GM23338 (cell line): ENCODE measurements at regions not wholly inside any gene's neighbourhood (a gene's known extent, or its start where the extent isn't known, plus 50 kb on each side); places are given as distances from the start of the nearest gene placed in this dataset.

Experiments
- ATAC-seq: fragments of 200-7000 bp; cut with Tn5 transposase; 3 replicates; pipeline ENCODE4 v1.9.1; 2020
- DNase-seq: peaks from one replicate; pipeline ENCODE4 v3.0.0-alpha.2; 2015; ENCODE audit warnings: low spot score
- H2AFZ ChIP-seq: fragments of 200-600 bp; sonication (generic); 2 replicates; pipeline ENCODE4 v1.8.0; 2016; ENCODE audit warnings: antibody characterized with exemption, mild to moderate bottlenecking, moderate library complexity
- H3F3A ChIP-seq: fragments of 200-600 bp; sonication (generic); replicated peaks from 2 replicates; pipeline ENCODE4 v1.8.0; 2017; ENCODE audit warnings: antibody characterized with exemption, mixed run types, low read depth
- H3K27ac ChIP-seq: fragments of 200-600 bp; sonication (generic); 2 replicates; pipeline ENCODE4 v1.6.1; 2016; ENCODE audit warnings: low read depth
- H3K27me3 ChIP-seq: fragments of 200-600 bp; sonication (generic); 2 replicates; pipeline ENCODE4 v1.8.0; 2016; ENCODE audit warnings: mild to moderate bottlenecking, mixed run types, moderate library complexity; ENCODE audit not compliant: insufficient read depth
- H3K36me3 ChIP-seq: fragments of 200-600 bp; sonication (generic); 2 replicates; pipeline ENCODE4 v1.8.0; 2016; ENCODE audit warnings: mild to moderate bottlenecking; ENCODE audit not compliant: insufficient read depth
- H3K4me1 ChIP-seq: fragments of 200-600 bp; sonication (generic); 2 replicates; pipeline ENCODE4 v1.8.0; 2016; ENCODE audit warnings: mild to moderate bottlenecking, moderate library complexity; ENCODE audit not compliant: insufficient read depth
- H3K4me2 ChIP-seq: fragments of 200-600 bp; sonication (generic); 2 replicates; pipeline ENCODE4 v1.7.1; 2017; ENCODE audit warnings: mixed run types
- H3K4me3 ChIP-seq: fragments of 200-600 bp; sonication (generic); 2 replicates; pipeline ENCODE4 v1.6.1; 2016; ENCODE audit warnings: mixed run types
- H3K79me2 ChIP-seq: fragments of 200-600 bp; sonication (generic); replicated peaks from 2 replicates; pipeline ENCODE4 v1.8.0; 2017; ENCODE audit warnings: mild to moderate bottlenecking; ENCODE audit not compliant: insufficient read depth
- H3K9me2 ChIP-seq: fragments of 200-600 bp; sonication (generic); 2 replicates; pipeline ENCODE4 v1.8.0; 2017; ENCODE audit not compliant: insufficient read depth
- H4K20me1 ChIP-seq: fragments of 200-600 bp; sonication (generic); replicated peaks from 2 replicates; pipeline ENCODE4 v1.8.0; 2017; ENCODE audit warnings: mild to moderate bottlenecking; ENCODE audit not compliant: insufficient read depth
- H3K27ac Mint-ChIP-seq: 2 replicates; pipeline ENCODE4 v1.8.0; 2020; ENCODE audit warnings: inconsistent platforms, mild to moderate bottlenecking, moderate library complexity, mixed read lengths
- H3K27me3 Mint-ChIP-seq: 3 replicates; pipeline ENCODE4 v1.8.0; 2022; ENCODE audit warnings: low read depth, mild to moderate bottlenecking, moderate library complexity, mixed read lengths, inconsistent platforms; ENCODE audit not compliant: insufficient read depth, poor library complexity
- H3K36me3 Mint-ChIP-seq: 3 replicates; pipeline ENCODE4 v1.8.0; 2021; ENCODE audit warnings: low read depth, mild to moderate bottlenecking, inconsistent platforms, moderate library complexity, mixed read lengths
- H3K4me1 Mint-ChIP-seq: 3 replicates; pipeline ENCODE4 v1.8.0; 2020; ENCODE audit warnings: mild to moderate bottlenecking, inconsistent platforms, mixed read lengths
- H3K4me3 Mint-ChIP-seq: 3 replicates; pipeline ENCODE4 v1.8.0; 2021; ENCODE audit warnings: moderate library complexity, mild to moderate bottlenecking, inconsistent platforms, mixed read lengths
- H3K9me3 Mint-ChIP-seq: 3 replicates; pipeline ENCODE4 v1.8.0; 2020; ENCODE audit warnings: moderate library complexity, mild to moderate bottlenecking, inconsistent platforms, mixed read lengths
- CREB1 ChIP-seq: fragments of 250-450 bp; sonication (Bioruptor Pico); IDR thresholded peaks from 2 replicates; pipeline ENCODE4 v1.5.0; 2020; ENCODE audit warnings: low read depth, mild to moderate bottlenecking, moderate library complexity
- CTCF ChIP-seq, 2 experiments: fragments of 200-600 bp in 1 of 2; sonication (generic) in 1 of 2; conservative IDR thresholded peaks; 2 replicates each; pipeline versions ENCODE4 v1.5.1 to v1.6.1; 2016 to 2017; ENCODE audit warnings: antibody characterized with exemption in 2 of 2, low read depth in 2 of 2, mild to moderate bottlenecking in 2 of 2, moderate library complexity in 1 of 2
- EZH2 ChIP-seq: fragments of 200-600 bp; sonication (generic); IDR thresholded peaks from one replicate; pipeline ENCODE4 v1.8.0; 2017; ENCODE audit warnings: antibody characterized with exemption, mild to moderate bottlenecking, low read depth; ENCODE audit not compliant: unreplicated experiment
- EZH2phosphoT487 ChIP-seq: fragments of 200-600 bp; sonication (generic); IDR thresholded peaks from one replicate; pipeline ENCODE4 v1.8.1; 2018; ENCODE audit warnings: antibody characterized with exemption; ENCODE audit not compliant: unreplicated experiment
- JUNB ChIP-seq: IDR thresholded peaks from one replicate; pipeline ENCODE4 v1.6.1; 2016; ENCODE audit warnings: antibody characterized with exemption; ENCODE audit not compliant: unreplicated experiment
- REST ChIP-seq: IDR thresholded peaks from one replicate; pipeline ENCODE4 v1.6.1; 2018; ENCODE audit warnings: antibody characterized with exemption; ENCODE audit not compliant: unreplicated experiment
- STAT1 ChIP-seq: IDR thresholded peaks from one replicate; pipeline ENCODE4 v1.6.1; 2016; ENCODE audit warnings: antibody characterized with exemption; ENCODE audit not compliant: unreplicated experiment
- ZNF114 ChIP-seq: fragments of 250-450 bp; sonication (Bioruptor Pico); IDR thresholded peaks from 2 replicates; pipeline ENCODE4 v1.5.0; 2020; ENCODE audit warnings: mild to moderate bottlenecking, moderate library complexity
- ZNF462 ChIP-seq: fragments of 250-450 bp; sonication (Bioruptor Pico); IDR thresholded peaks from 2 replicates; pipeline ENCODE4 v1.5.0; 2020; ENCODE audit warnings: mild to moderate bottlenecking, moderate library complexity

- TF ChIP-seq ZNF462 (CRISPR knock-in tag) (no peak), EZH2 (no peak), JUNB (no peak), ZNF114 (no peak), EZH2phosphoT487 (no peak), STAT1 (no peak)
Measured at GRCh38 chr17:14442798-14443528, 142.1 kb downstream of the HS3ST3B1 start (continued).

- peak overlapping the region; percentile 77; the same call in 1 of the 2 replicates for H2AFZ ChIP-seq
- ATAC-seq (no peak), DNase-seq (no peak)
- H3F3A ChIP-seq, result no peaks in the 10 kb centered on the region
- Mint-ChIP-seq H3K9me3 (no peaks in the 10 kb centered on the region), H3K27me3 (peaks cover 1% of the 10 kb centered on the region), H3K4me1 (peaks cover 2% of the 10 kb centered on the region; the same call in 1 of the 3 replicates), H3K36me3 (no peaks in the 10 kb centered on the region), H3K4me3 (no peak overlapping the region), H3K27ac (no peak overlapping the region)
- H3K4me1 ChIP-seq, result no peaks in the 10 kb centered on the region
- 0 out of 2 replicates have a peak, but pooled peaks cover 7% of the 10 kb centered on the region for H3K9me2 ChIP-seq
- no peak overlapping the region for H3K27ac ChIP-seq
- no peaks in the 10 kb centered on the region for H3K79me2 ChIP-seq
- no peaks in the 10 kb centered on the region for H3K27me3 ChIP-seq
- no peak overlapping the region for H3K4me2 ChIP-seq
- H3K36me3 ChIP-seq, result no peaks in the 10 kb centered on the region
- no peaks in the 10 kb centered on the region for H4K20me1 ChIP-seq
- H3K4me3 ChIP-seq, result no peak overlapping the region
- TF ChIP-seq STAT1 (no peak), CTCF (conservative IDR thresholded peaks at IDR 0.05; ENCODE audit: low read depth in 2 of 2) (no peak), CREB1 (no peak), REST (no peak)
Measured at GRCh38 chr17:14437176-14437575, 136.3 kb downstream of the HS3ST3B1 start.
